H1 (cell line): ENCODE measurements at regions not wholly inside any gene's neighbourhood (a gene's known extent, or its start where the extent isn't known, plus 50 kb on each side); places are given as distances from the start of the nearest gene placed in this dataset.
"Not testable (repeated sequence)": the region's sequence is repeated elsewhere in the genome, so short reads cannot be mapped to it uniquely, and the experiment has no call there.

ENCODE experiments used
- CTCF ChIA-PET: fragments of 300-600 bp; sonication (Branson Sonifier 250); formaldehyde crosslinking; loops from one replicate; lab custom pipeline; 2021; ENCODE audit not compliant: partially characterized antibody; lab: Charles Lee
- POLR2A ChIA-PET: fragments of 300-600 bp; sonication (Branson Sonifier 250); formaldehyde crosslinking; loops from one replicate; lab custom pipeline; 2021; ENCODE audit warnings: inconsistent platforms; ENCODE audit not compliant: partially characterized antibody; lab: Charles Lee
- DNase-seq, 2 experiments: peaks; one replicate each; pipeline versions ENCODE4 v3.0.0 to v3.0.0-alpha.2; 2010 to 2022; ENCODE audit warnings: low spot score in 2 of 2, low read depth in 1 of 2, mixed read lengths in 1 of 2
- FAIRE-seq: peaks from 2 replicates; lab custom pipeline; 2011; peaks lifted over from hg19 to GRCh38; lab: Jason Lieb, UNC
- H2AFZ ChIP-seq: 2 replicates; pipeline ENCODE4 v1.8.1; 2012; ENCODE audit warnings: low read length, inconsistent platforms
- H2AK5ac ChIP-seq: 2 replicates; pipeline ENCODE4 v1.6.1; 2013; ENCODE audit warnings: low read depth, low read length
- H2BK120ac ChIP-seq: replicated peaks from 2 replicates; pipeline ENCODE3; 2013; ENCODE audit warnings: low read depth, low read length, inconsistent platforms
- H2BK12ac ChIP-seq: 2 replicates; pipeline ENCODE4 v1.6.1; 2013; ENCODE audit warnings: low read depth, low read length
- H2BK15ac ChIP-seq: 2 replicates; pipeline ENCODE4 v1.6.1; 2013; ENCODE audit warnings: low read length
- H2BK20ac ChIP-seq: 2 replicates; pipeline ENCODE4 v1.6.1; 2013; ENCODE audit warnings: low read length
- H2BK5ac ChIP-seq: 2 replicates; pipeline ENCODE4 v1.6.1; 2013; ENCODE audit warnings: low read depth, low read length
- H3K14ac ChIP-seq: 2 replicates; pipeline ENCODE4 v1.6.1; 2013; ENCODE audit warnings: inconsistent platforms; ENCODE audit not compliant: insufficient read length
- H3K18ac ChIP-seq: 2 replicates; pipeline ENCODE4 v1.6.1; 2013; ENCODE audit warnings: low read length; ENCODE audit errors: extremely low read depth
- H3K23ac ChIP-seq: 2 replicates; pipeline ENCODE4 v1.6.1; 2013; ENCODE audit warnings: inconsistent platforms; ENCODE audit not compliant: insufficient read length
- H3K23me2 ChIP-seq: 2 replicates; pipeline ENCODE4 v1.6.1; 2013; ENCODE audit warnings: low read depth, low read length
- H3K27ac ChIP-seq: 2 replicates; pipeline ENCODE4 v1.6.1; 2011; ENCODE audit warnings: low read depth, low read length, inconsistent platforms
- H3K27me3 ChIP-seq, 4 experiments: replicated peaks in 1 of 4; 1 replicate in 1 of 4; 2 replicates in 3 of 4; pipeline versions ENCODE4 v1.6.1 to v1.8.1; 2011 to 2013; ENCODE audit warnings: low read length in 3 of 4, mild to moderate bottlenecking in 3 of 4, inconsistent platforms in 2 of 4, mixed read lengths in 2 of 4, moderate library complexity in 1 of 4; ENCODE audit not compliant: control insufficient read depth in 3 of 4, insufficient read depth in 3 of 4; ENCODE audit errors: extremely low read depth in 1 of 4
- H3K36me3 ChIP-seq, 4 experiments: 2 replicates each; pipeline versions ENCODE4 v1.6.1 to v1.8.1; 2011 to 2013; ENCODE audit warnings: mild to moderate bottlenecking in 4 of 4, low read length in 3 of 4, moderate library complexity in 2 of 4, control low read depth in 1 of 4, inconsistent platforms in 1 of 4; ENCODE audit not compliant: insufficient read depth in 4 of 4, control insufficient read depth in 2 of 4
- H3K4ac ChIP-seq: replicated peaks from 2 replicates; pipeline ENCODE3; 2013; ENCODE audit warnings: low read length, low read depth, mixed read lengths, inconsistent platforms; ENCODE audit not compliant: insufficient read length
- H3K4me1 ChIP-seq, 4 experiments: replicated peaks in 1 of 4; 1 replicate in 1 of 4; 2 replicates in 3 of 4; pipeline versions ENCODE4 v1.6.1 to v1.8.1; 2011 to 2013; ENCODE audit warnings: low read length in 3 of 4, inconsistent platforms in 2 of 4, mixed read lengths in 1 of 4; ENCODE audit not compliant: insufficient read depth in 4 of 4, control insufficient read depth in 3 of 4
- H3K4me2 ChIP-seq, 2 experiments: 2 replicates each; pipeline versions ENCODE4 v1.6.1 to v1.8.1; 2011 to 2013; ENCODE audit warnings: low read depth in 2 of 2, low read length in 2 of 2, control low read depth in 1 of 2, inconsistent platforms in 1 of 2, mild to moderate bottlenecking in 1 of 2; ENCODE audit not compliant: insufficient read depth in 1 of 2
- H3K4me3 ChIP-seq, 4 experiments: fragments of 200-600, 300-600 bp in 1 of 4; sonication (generic), shearing (Covaris generic), sonication (Bioruptor Twin) in 1 of 4; 2 replicates each; pipeline versions ENCODE4 v1.5.1 to v1.8.1; 2011 to 2016; ENCODE audit warnings: low read length in 4 of 4, low read depth in 3 of 4, control low read depth in 2 of 4, inconsistent platforms in 2 of 4, mild to moderate bottlenecking in 2 of 4, mixed read lengths in 1 of 4, moderate library complexity in 1 of 4; ENCODE audit not compliant: insufficient read depth in 2 of 4; ENCODE audit errors: extremely low read depth in 1 of 4
- H3K56ac ChIP-seq: replicated peaks from 2 replicates; pipeline ENCODE3; 2013; ENCODE audit warnings: low read depth, mild to moderate bottlenecking, mixed read lengths, low read length, inconsistent platforms; ENCODE audit not compliant: insufficient read length
- H3K79me1 ChIP-seq: 2 replicates; pipeline ENCODE4 v1.6.1; 2013; ENCODE audit warnings: low read depth, low read length, control low read depth
- H3K79me2 ChIP-seq, 2 experiments: 2 replicates each; pipeline versions ENCODE4 v1.6.1 to v1.8.1; 2012 to 2013; ENCODE audit warnings: low read length in 2 of 2, mild to moderate bottlenecking in 2 of 2, inconsistent platforms in 1 of 2; ENCODE audit not compliant: insufficient read depth in 2 of 2, control insufficient read depth in 1 of 2
- H3K9ac ChIP-seq, 4 experiments: replicated peaks in 1 of 4; 1 replicate in 1 of 4; 2 replicates in 3 of 4; pipeline versions ENCODE4 v1.6.1 to v1.8.1; 2011 to 2013; ENCODE audit warnings: low read depth in 3 of 4, low read length in 3 of 4, control low read depth in 2 of 4, mild to moderate bottlenecking in 2 of 4, moderate library complexity in 2 of 4, inconsistent platforms in 1 of 4; ENCODE audit errors: extremely low read depth in 1 of 4
- H3K9me3 ChIP-seq, 2 experiments: 2 replicates each; pipeline versions ENCODE4 v1.6.1 to v1.8.1; 2012 to 2013; ENCODE audit warnings: mild to moderate bottlenecking in 2 of 2, moderate library complexity in 2 of 2, control low read depth in 1 of 2, inconsistent platforms in 1 of 2, low read depth in 1 of 2, low read length in 1 of 2, mixed read lengths in 1 of 2; ENCODE audit not compliant: insufficient read depth in 2 of 2
- H4K20me1 ChIP-seq, 2 experiments: replicated peaks in 1 of 2; 2 replicates each; pipeline versions ENCODE3 to v1.8.1; 2011 to 2013; ENCODE audit warnings: inconsistent platforms in 2 of 2, low read length in 2 of 2, mild to moderate bottlenecking in 1 of 2; ENCODE audit not compliant: insufficient read depth in 2 of 2, control insufficient read depth in 1 of 2
- H4K5ac ChIP-seq: 2 replicates; pipeline ENCODE4 v1.6.1; 2013; ENCODE audit warnings: low read length, low read depth, mixed read lengths, inconsistent platforms; ENCODE audit not compliant: insufficient read length
- H4K8ac ChIP-seq: 2 replicates; pipeline ENCODE4 v1.8.0; 2013; ENCODE audit warnings: mild to moderate bottlenecking, moderate library complexity, low read length, inconsistent platforms; ENCODE audit not compliant: insufficient read depth; ENCODE audit errors: extremely low read depth
- H4K91ac ChIP-seq: replicated peaks from 2 replicates; pipeline ENCODE3; 2013; ENCODE audit warnings: low read length, mixed read lengths, inconsistent platforms; ENCODE audit not compliant: insufficient read length
- WGBS, 2 experiments: shearing (Covaris generic) in 1 of 2; methylation state at CpG; one replicate each; pipeline versions ENCODE4 v1.1.6 to v1.1.7; 2013 to 2015; ENCODE audit warnings: low lambda C conversion rate in 2 of 2, mixed read lengths in 2 of 2, inconsistent platforms in 1 of 2, low coverage in 1 of 2, missing lambda C conversion rate in 1 of 2; ENCODE audit not compliant: insufficient replicate concordance in 2 of 2, insufficient coverage in 1 of 2, insufficient read length in 1 of 2; ENCODE audit errors: extremely low coverage in 1 of 2, missing lambda C conversion rate in 1 of 2; 5-methylcytosine and 5-hydroxymethylcytosine counted together

- 88% methylated on average over 16 of the region's 16 CpGs; no CpG with 5 or more reads in 1 of the 2 experiments for WGBS, 2 experiments
- H3K79me2 ChIP-seq, H4K91ac ChIP-seq, H3K18ac ChIP-seq, H3K4ac ChIP-seq, H2BK5ac ChIP-seq, CTCF ChIA-PET, H2BK15ac ChIP-seq, H2BK20ac ChIP-seq, H3K79me1 ChIP-seq, H2AK5ac ChIP-seq, H3K36me3 ChIP-seq, H4K5ac ChIP-seq, H2AFZ ChIP-seq, H3K23ac ChIP-seq, H3K56ac ChIP-seq, DNase-seq, FAIRE-seq, H4K20me1 ChIP-seq, H3K23me2 ChIP-seq, H3K27ac ChIP-seq, H2BK120ac ChIP-seq, H3K4me1 ChIP-seq, H3K4me3 ChIP-seq, H3K27me3 ChIP-seq, H3K14ac ChIP-seq, H3K4me2 ChIP-seq, H3K9ac ChIP-seq, H2BK12ac ChIP-seq, H4K8ac ChIP-seq: not testable (repeated sequence)
- POLR2A ChIA-PET = interaction anchor here (0.5 kb wide), 1 partner anchor 196 kb away, joined by 3 read pairs; no protein-coding TSS in a partner anchor
- H3K9me3 ChIP-seq = peaks cover 6 to 17% of the 10 kb centered on the region in 2 experiments; a peak in 3 of 4 replicates
These were observed 93.4 kb upstream of the RHOBTB1 start for GRCh38 chr10:61037261-61037830.

DNA sequence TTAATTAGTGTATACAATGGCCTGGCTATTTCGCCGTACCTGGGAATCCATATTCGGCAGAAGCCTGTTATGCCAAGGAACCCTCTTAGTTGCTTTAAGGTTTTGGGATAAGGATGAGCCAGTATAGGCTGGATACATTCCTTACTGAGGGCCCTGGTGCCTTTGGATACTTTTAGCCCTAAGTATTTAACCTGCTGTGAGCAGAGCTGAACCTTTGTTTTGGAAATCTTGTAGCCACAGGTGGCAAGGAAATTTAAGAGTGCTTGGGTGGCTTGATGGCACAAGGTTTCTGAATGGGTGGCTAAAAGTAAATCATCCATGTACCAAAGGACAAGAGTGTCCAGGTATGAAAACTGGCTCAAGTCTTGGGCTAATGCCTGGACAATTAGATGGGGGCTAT is 92.2 kb upstream of the RHOBTB1 start:
- WGBS, 2 experiments = 85% methylated on average over 3 of the region's 3 CpGs; no CpG with 5 or more reads in 1 of the 2 experiments
- H3K4me3 ChIP-seq, H3K27me3 ChIP-seq, H2BK12ac ChIP-seq, H3K14ac ChIP-seq, H3K79me2 ChIP-seq, H2BK15ac ChIP-seq, DNase-seq, H3K79me1 ChIP-seq, H2AFZ ChIP-seq, H3K23me2 ChIP-seq, FAIRE-seq, H4K5ac ChIP-seq, H3K4ac ChIP-seq, H2BK120ac ChIP-seq, POLR2A ChIA-PET, H3K56ac ChIP-seq, H4K20me1 ChIP-seq, H2BK20ac ChIP-seq, H4K8ac ChIP-seq, H3K23ac ChIP-seq, H3K27ac ChIP-seq, H3K4me1 ChIP-seq, H3K9ac ChIP-seq, H2BK5ac ChIP-seq, H3K36me3 ChIP-seq, H3K18ac ChIP-seq, H4K91ac ChIP-seq, H2AK5ac ChIP-seq: not testable (repeated sequence)
- Histone ChIP-seq H3K4me2 (0 out of 4 replicates have a peak overlapping the region, but pooled peaks of 1 of the 2 experiments have one; percentile 13), H3K9me3 (peaks cover 6 to 17% of the 10 kb centered on the region in 2 experiments; a peak in 3 of 4 replicates)
- CTCF ChIA-PET = interaction anchor here (0.9 to 4.5 kb wide), 2 partner anchors 9 to 11 kb away, joined by 3 to 23 read pairs; no protein-coding TSS in a partner anchor
